ENCODE measurements at regions not wholly inside any gene's neighbourhood (a gene's known extent, or its start where the extent isn't known, plus 50 kb on each side); places are given as distances from the start of the nearest gene placed in this dataset.

DNA sequence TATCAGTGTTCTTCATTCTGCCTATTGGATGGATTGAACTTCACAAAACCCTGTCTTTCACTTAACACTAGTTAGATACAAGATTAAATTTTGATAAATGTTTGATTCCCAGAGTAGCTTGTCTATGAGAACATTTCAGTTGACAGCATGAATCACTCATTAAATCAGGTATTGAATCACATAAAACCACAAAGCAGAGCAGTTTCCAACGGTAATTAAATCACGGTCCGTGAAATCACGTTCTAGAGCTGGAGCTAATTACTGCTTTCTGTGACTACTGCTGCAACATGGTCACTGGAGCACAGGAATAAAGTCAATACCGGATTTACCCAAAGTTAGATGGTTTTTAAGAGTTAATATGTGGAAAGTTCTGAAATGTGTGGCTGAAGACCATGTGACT is 257.8 kb upstream of the PCDH15 start:
- TF ChIP-seq ISL1 (CRISPR knock-in tag; IDR thresholded peaks at IDR 0.05) (0 out of 2 replicates have a peak, but pooled peaks have one; percentile 53), ZC3H10 (CRISPR knock-in tag; IDR thresholded peaks at IDR 0.05) (peak; percentile 9; the same call in 1 of the 2 replicates), ZNF8 (CRISPR knock-in tag; IDR thresholded peaks at IDR 0.05) (no peak), RARB (CRISPR knock-in tag; IDR thresholded peaks at IDR 0.05) (no peak), OSR1 (CRISPR knock-in tag; IDR thresholded peaks at IDR 0.05) (no peak), ZNF70 (CRISPR knock-in tag; IDR thresholded peaks at IDR 0.05) (no peak), CSDC2 (CRISPR knock-in tag; IDR thresholded peaks at IDR 0.05) (no peak), TCF4 (CRISPR knock-in tag; IDR thresholded peaks at IDR 0.05; ENCODE audit: borderline replicate concordance) (no peak)
- TF ChIP-seq, protein P1, sequence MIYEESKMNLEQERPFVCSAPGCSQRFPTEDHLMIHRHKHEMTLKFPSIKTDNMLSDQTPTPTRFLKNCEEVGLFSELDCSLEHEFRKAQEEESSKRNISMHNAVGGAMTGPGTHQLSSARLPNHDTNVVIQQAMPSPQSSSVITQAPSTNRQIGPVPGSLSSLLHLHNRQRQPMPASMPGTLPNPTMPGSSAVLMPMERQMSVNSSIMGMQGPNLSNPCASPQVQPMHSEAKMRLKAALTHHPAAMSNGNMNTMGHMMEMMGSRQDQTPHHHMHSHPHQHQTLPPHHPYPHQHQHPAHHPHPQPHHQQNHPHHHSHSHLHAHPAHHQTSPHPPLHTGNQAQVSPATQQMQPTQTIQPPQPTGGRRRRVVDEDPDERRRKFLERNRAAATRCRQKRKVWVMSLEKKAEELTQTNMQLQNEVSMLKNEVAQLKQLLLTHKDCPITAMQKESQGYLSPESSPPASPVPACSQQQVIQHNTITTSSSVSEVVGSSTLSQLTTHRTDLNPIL (CRISPR knock-in tag; IDR thresholded peaks at IDR 0.05; ENCODE audit: low read depth), result no peak
- TF ChIP-seq, protein P2, sequence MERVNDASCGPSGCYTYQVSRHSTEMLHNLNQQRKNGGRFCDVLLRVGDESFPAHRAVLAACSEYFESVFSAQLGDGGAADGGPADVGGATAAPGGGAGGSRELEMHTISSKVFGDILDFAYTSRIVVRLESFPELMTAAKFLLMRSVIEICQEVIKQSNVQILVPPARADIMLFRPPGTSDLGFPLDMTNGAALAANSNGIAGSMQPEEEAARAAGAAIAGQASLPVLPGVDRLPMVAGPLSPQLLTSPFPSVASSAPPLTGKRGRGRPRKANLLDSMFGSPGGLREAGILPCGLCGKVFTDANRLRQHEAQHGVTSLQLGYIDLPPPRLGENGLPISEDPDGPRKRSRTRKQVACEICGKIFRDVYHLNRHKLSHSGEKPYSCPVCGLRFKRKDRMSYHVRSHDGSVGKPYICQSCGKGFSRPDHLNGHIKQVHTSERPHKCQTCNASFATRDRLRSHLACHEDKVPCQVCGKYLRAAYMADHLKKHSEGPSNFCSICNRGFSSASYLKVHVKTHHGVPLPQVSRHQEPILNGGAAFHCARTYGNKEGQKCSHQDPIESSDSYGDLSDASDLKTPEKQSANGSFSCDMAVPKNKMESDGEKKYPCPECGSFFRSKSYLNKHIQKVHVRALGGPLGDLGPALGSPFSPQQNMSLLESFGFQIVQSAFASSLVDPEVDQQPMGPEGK (CRISPR knock-in tag; IDR thresholded peaks at IDR 0.05; ENCODE audit: borderline replicate concordance), result no peak
